ACC112 (cell line): ENCODE measurements at regions not wholly inside any gene's neighbourhood (a gene's known extent, or its start where the extent isn't known, plus 50 kb on each side); places are given as distances from the start of the nearest gene placed in this dataset.
A peak's percentile ranks its signal among the peaks of the same experiment; 100 is the strongest.

Source experiments
- H2AFZ ChIP-seq: fragments of 200-600 bp; sonication (generic); one replicate; pipeline ENCODE4 v1.6.0; 2017; ENCODE audit warnings: antibody characterized with exemption, low read length; ENCODE audit not compliant: unreplicated experiment
- H3K27ac ChIP-seq: fragments of 200-600 bp; sonication (generic); 2 replicates; pipeline ENCODE4 v1.5.1; 2014; ENCODE audit warnings: low read depth, mild to moderate bottlenecking, antibody characterized with exemption, low read length, moderate library complexity
- H3K27me3 ChIP-seq: fragments of 200-600 bp; sonication (generic); 2 replicates; pipeline ENCODE4 v1.6.1; 2014; ENCODE audit warnings: mild to moderate bottlenecking, antibody characterized with exemption, low read length, moderate library complexity, mixed read lengths; ENCODE audit not compliant: insufficient read depth
- H3K36me3 ChIP-seq: fragments of 200-600 bp; sonication (generic); 2 replicates; pipeline ENCODE4 v1.6.1; 2016; ENCODE audit warnings: mild to moderate bottlenecking, antibody characterized with exemption, low read length, moderate library complexity, mixed read lengths; ENCODE audit not compliant: insufficient read depth
- H3K4me1 ChIP-seq: fragments of 200-600 bp; sonication (generic); one replicate; pipeline ENCODE4 v1.6.1; 2016; ENCODE audit warnings: low read length, mixed read lengths; ENCODE audit not compliant: insufficient read depth, unreplicated experiment, control insufficient read depth
- H3K4me3 ChIP-seq: fragments of 200-600 bp; sonication (generic); 2 replicates; pipeline ENCODE4 v1.5.1; 2014; ENCODE audit warnings: mild to moderate bottlenecking, low read depth, low read length
- H3K79me2 ChIP-seq: fragments of 200-600 bp; sonication (generic); one replicate; pipeline ENCODE4 v1.6.0; 2016; ENCODE audit warnings: low read length; ENCODE audit not compliant: control insufficient read depth, unreplicated experiment, insufficient read depth

DNA sequence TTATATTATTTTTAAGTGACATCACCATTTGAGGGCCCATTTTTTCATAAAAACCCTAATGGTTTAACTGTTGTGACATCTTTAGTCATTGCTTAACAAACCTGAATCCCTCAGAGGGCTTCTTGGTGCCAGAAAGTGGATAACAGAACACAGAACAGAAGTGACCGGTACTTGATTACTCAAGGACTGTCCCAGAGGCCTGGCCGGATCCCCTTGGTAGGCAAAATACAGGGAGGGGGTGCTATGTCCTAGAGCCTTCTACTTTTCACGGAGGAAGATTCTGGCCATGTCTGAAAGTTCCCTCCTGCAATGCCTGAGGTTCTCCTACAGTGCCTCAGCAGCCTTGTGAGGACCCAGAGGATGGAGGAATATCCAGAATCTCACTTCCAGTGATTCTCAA, 94.3 kb upstream of the DCLK2 start:
- Histone ChIP-seq H3K27ac (no peak overlapping the region), H3K79me2 (no peaks in the 10 kb centered on the region), H2AFZ (no peak overlapping the region), H3K4me1 (peaks cover 17% of the 10 kb centered on the region), H3K4me3 (no peak overlapping the region), H3K36me3 (no peaks in the 10 kb centered on the region), H3K27me3 (no peaks in the 10 kb centered on the region)

DNA sequence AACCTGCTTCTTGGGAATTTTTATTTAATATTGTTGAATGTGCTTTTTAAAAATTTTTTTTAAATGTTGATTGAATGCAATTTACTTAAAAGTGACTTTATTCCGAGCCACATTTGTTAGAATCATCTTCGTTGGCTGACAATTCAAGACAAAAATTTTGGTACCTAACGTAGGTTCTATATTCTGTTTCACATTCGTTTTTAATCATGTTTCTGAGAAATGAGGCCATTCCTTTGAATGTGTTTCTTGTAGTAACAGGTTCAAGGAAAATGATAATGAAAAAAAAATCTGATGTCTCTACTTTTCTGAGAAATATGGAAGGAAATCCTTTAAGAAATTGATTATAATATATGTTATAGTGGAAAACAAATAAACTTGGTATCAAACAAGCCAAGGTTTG, 92.3 kb upstream of the DCLK2 start:
- Histone ChIP-seq H3K79me2 (no peaks in the 10 kb centered on the region), H3K4me1 (peaks cover 17% of the 10 kb centered on the region), H3K27me3 (no peaks in the 10 kb centered on the region), H2AFZ (no peak overlapping the region), H3K36me3 (no peaks in the 10 kb centered on the region), H3K4me3 (no peak overlapping the region), H3K27ac (no peak overlapping the region)

DNA sequence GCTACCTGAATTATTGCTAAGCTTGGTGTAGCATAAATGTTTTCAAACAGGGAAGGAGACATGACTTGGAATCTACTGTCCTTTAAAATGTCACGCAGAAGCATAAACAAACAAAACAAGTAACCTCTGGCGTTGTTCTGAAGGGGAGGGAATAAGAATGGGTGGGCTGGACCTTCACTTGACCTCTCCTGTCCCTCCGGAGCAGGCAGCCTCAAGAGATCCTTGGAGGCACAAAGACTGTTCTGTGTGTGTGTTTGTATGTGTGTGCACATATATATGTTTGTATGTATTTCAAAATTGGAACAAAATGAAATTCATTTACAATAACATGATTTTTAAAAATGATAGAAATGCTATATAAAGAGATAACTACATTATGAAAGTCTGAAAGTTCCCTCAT, 91.3 kb upstream of the DCLK2 start:
- Histone ChIP-seq H3K36me3 (no peaks in the 10 kb centered on the region), H2AFZ (peak overlapping the region; percentile 6), H3K4me3 (peak overlapping the region; percentile 3; the same call in 1 of the 2 replicates), H3K27me3 (no peaks in the 10 kb centered on the region), H3K4me1 (peaks cover 17% of the 10 kb centered on the region), H3K79me2 (no peaks in the 10 kb centered on the region), H3K27ac (no peak overlapping the region)

DNA sequence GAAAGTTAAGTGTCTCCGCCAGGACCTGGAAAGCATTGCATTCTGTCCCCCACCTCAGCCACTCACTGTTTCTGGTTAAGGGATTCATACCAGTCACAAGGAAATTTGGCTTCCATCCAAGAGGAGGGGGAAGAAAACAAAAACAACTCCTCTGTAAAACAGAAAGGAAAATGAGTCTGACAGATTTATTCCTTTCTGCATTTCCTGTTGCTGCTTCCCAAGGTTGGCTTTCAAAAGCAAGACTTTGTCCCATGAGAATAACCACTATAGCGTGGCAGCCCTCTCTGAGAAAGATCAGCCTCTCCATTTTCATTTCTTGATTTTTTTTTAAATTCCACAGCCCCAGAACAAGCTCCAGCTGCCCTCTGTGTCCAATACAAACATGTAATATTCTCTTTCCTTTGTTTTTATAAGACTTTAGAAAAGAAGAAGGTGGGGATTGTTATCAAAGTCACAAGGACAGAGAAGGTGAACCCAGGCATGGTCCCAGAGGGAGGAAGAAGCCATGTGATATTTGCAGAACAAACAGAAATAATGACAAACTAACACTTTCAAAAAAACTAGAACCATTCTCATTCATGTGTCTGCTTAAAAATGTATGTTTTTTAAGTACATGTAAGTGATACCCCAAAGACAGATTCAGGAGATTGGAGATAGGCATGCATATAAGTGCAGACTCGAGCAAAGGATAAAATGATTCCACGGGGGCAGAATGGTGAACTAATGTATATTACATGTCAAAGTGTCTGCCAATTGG, 90.7 kb upstream of the DCLK2 start:
- no peaks in the 10 kb centered on the region for H3K27me3 ChIP-seq
- H3K79me2 ChIP-seq, result no peaks in the 10 kb centered on the region
- H3K4me1 ChIP-seq, result peaks cover 17% of the 10 kb centered on the region
- no peaks in the 10 kb centered on the region for H3K36me3 ChIP-seq
- H2AFZ ChIP-seq, result peak overlapping the region; percentile 67
- peak overlapping the region; percentile 3; the same call in 1 of the 2 replicates for H3K4me3 ChIP-seq
- H3K27ac ChIP-seq, result 0 out of 2 replicates have a peak overlapping the region, but pooled peaks have one; percentile 1

DNA sequence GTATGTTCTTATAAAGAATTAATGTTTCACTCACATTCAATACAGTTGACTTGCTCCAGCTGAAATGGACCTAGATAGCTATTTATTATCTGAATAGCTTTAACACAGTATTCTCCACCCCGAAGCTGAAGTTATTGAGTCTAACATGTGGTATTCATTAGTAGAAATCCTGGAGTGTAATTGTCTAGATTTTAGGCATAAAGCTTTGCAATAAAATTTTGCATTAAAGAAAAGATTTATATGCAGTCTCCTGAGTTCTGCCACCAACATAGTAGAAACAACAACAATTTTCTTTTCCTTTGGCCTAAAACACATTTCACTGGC, 90.2 kb upstream of the DCLK2 start:
- no peaks in the 10 kb centered on the region for H3K79me2 ChIP-seq
- H3K27ac ChIP-seq, result no peak overlapping the region
- H2AFZ ChIP-seq, result peak overlapping the region; percentile 67
- H3K4me1 ChIP-seq, result peaks cover 17% of the 10 kb centered on the region
- no peak overlapping the region for H3K4me3 ChIP-seq
- no peaks in the 10 kb centered on the region for H3K36me3 ChIP-seq
- no peaks in the 10 kb centered on the region for H3K27me3 ChIP-seq

DNA sequence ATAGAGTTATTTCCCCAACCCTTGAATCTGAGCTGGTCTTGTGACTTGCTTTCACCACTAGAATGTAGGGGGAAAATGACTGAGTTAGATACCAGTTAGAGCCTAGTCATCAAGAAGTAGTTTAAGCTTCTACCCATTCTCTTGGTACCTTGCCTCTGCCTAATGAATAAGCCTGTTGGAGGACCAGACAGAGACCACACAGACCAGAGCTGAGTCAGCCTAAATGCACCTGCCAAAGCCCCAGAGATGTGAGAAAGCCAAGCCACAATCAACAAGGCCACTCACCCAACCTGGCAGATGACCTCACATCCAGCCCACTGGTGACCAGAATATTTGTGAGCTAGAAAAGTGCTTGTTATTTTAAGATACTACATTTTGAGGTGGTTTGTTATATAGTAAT, 85.2 kb upstream of the DCLK2 start:
- no peaks in the 10 kb centered on the region for H3K36me3 ChIP-seq
- no peaks in the 10 kb centered on the region for H3K79me2 ChIP-seq
- peaks cover 7% of the 10 kb centered on the region for H3K4me1 ChIP-seq
- H3K27me3 ChIP-seq, result no peaks in the 10 kb centered on the region
- no peak overlapping the region for H2AFZ ChIP-seq
- no peak overlapping the region for H3K4me3 ChIP-seq
- no peak overlapping the region for H3K27ac ChIP-seq

DNA sequence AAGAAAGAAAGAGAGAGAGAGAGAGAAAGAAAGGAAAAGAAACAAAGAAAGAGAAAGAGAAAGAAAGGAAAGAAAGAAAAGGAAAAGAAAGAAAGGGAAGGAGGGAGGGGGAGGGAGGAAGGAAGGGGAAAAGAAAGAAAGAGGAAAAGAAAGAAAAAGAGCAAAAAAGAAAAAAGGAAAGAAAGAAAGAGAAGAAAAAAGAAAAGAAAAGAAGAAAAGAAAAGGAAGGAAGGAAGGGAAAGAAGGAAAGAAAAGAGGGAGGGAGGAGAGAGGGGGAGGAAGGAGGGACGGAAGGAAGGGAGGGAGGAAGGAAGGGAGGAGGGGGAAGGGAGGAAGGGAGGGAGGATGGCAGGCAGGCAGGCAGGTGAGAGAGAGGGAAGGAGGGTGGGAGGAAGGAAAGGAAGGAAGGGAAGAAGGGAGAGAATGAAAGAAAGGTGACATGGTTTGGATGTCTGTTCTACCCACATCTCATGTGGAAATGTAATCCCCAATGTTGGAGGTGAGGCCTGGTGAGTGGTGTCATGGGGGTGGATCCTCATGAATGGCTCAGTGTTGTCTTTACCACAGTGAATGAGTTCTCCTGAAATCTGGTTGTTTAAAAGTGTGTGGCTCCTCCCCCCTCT, 83.0 kb upstream of the DCLK2 start:
- Histone ChIP-seq H3K79me2 (no peaks in the 10 kb centered on the region), H3K36me3 (no peaks in the 10 kb centered on the region), H3K27ac (no peak overlapping the region), H3K4me3 (no peak overlapping the region), H3K27me3 (no peaks in the 10 kb centered on the region), H3K4me1 (peaks cover 5% of the 10 kb centered on the region), H2AFZ (no peak overlapping the region)

DNA sequence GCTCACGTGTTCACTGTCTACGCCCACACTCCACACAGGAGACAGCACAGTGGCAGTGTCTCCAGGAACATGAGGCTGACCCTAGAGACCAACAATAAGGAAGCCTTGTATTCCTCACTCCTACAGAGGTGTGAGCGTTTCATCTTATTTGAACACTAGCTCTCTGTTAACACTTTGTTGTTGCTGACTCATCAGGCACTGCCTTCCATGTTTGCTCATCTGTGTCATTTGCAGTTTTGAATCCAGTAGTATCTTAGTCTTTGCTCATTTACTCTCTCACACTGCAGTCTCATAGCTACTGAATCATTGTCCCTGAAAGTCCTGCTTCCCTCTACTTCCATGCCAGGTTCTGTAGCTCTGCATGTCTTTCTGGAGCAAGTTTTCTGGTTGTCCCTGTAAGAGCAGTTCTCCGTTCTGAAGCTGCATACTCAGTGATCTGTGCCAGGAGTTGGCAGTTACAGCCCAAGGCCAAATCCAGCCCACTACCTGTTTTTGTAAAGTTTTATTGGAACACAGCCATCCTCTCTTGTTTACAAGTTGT, 80.3 kb upstream of the DCLK2 start:
- Histone ChIP-seq H3K36me3 (no peaks in the 10 kb centered on the region), H3K27me3 (no peaks in the 10 kb centered on the region), H3K27ac (no peak overlapping the region), H3K4me1 (peaks cover 13% of the 10 kb centered on the region), H3K4me3 (no peak overlapping the region), H3K79me2 (no peaks in the 10 kb centered on the region), H2AFZ (peak overlapping the region; percentile 34)

DNA sequence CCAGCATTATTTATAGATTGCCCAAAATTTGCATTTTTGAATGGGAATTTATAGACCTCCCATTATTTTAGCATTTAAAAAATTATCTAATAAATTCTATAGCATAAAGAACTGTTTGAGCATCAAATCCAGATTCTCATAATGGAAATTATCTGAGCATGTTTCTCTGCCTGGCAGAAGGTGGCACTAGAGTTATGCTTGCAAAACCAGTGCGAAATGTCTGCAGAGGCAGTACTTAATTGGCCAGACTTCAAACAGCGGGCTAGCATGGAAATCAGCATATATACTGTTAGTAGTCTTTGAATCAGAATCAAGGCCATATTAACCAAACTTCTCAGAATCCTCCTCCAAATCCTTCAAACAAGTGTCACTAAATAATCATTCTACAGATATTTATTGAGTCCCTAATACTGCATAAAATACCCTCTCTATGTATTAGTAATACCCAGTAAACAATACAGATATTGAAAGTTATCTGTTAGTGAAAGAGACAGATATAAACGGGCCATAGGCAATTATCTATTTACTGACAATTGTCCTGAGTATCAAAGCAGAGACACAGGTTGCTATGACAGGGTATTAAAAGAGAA, 78.7 kb upstream of the DCLK2 start:
- Histone ChIP-seq H3K4me3 (no peak overlapping the region), H3K4me1 (peaks cover 22% of the 10 kb centered on the region), H3K36me3 (no peaks in the 10 kb centered on the region), H2AFZ (peak overlapping the region; percentile 6), H3K79me2 (no peaks in the 10 kb centered on the region), H3K27me3 (no peaks in the 10 kb centered on the region), H3K27ac (no peak overlapping the region)

DNA sequence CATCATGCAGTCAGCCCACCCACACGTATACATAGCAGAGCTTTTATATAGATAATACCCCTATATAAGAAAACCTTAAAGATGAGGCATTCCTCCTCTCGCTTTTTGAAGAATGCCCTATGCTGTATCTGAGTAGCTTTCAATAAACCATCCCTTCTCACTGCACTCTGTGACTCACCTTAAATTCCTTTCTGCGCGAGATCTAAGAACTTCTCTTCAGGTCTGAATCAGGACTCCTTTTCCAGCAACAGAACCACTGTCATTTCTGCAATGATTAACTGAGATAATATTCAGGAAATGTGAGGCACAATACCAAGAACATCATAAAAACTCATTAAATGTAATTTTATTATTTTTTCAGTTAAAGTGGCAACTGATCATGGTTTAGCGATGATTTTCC, 76.4 kb upstream of the DCLK2 start:
- peaks cover 26% of the 10 kb centered on the region for H3K4me1 ChIP-seq
- H3K27ac ChIP-seq, result no peak overlapping the region
- no peak overlapping the region for H2AFZ ChIP-seq
- no peaks in the 10 kb centered on the region for H3K79me2 ChIP-seq
- no peak overlapping the region for H3K4me3 ChIP-seq
- no peaks in the 10 kb centered on the region for H3K27me3 ChIP-seq
- no peaks in the 10 kb centered on the region for H3K36me3 ChIP-seq

DNA sequence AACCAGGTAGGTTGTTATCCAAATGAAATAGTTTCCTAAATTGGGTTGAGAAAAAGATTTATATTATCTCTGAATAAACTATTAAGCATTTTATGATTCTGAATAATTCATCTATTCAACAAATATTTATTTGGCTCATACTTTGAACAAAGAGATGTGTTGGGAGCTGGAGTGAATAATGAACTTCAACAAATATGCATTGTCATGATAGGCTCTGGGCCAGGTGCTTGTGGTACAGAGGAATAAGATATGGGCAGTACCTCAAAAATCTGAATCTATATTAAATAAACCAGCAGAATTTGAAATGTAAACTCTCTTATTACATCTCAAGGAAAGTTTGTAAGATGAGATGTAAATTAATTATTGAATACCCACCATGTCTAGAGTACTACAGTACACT, 75.7 kb upstream of the DCLK2 start:
- Histone ChIP-seq H3K36me3 (no peaks in the 10 kb centered on the region), H3K4me3 (no peak overlapping the region), H3K27ac (no peak overlapping the region), H3K79me2 (no peaks in the 10 kb centered on the region), H3K27me3 (no peaks in the 10 kb centered on the region), H3K4me1 (peaks cover 26% of the 10 kb centered on the region), H2AFZ (no peak overlapping the region)
